MG63 (cell line): ENCODE measurements at regions not wholly inside any gene's neighbourhood (a gene's known extent, or its start where the extent isn't known, plus 50 kb on each side); places are given as distances from the start of the nearest gene placed in this dataset.

Experiments
- DNase-seq: peaks from one replicate; pipeline ENCODE4 v3.0.0-alpha.2; 2020
- H3K27me3 ChIP-seq: fragments of 250-450 bp; sonication (Bioruptor Pico); 2 replicates; pipeline ENCODE4 v1.5.1; 2020; ENCODE audit warnings: mild to moderate bottlenecking, moderate library complexity
- H3K36me3 ChIP-seq: fragments of 250-450 bp; sonication (Bioruptor Pico); 2 replicates; pipeline ENCODE4 v1.5.1; 2020; ENCODE audit warnings: mild to moderate bottlenecking, moderate library complexity
- H3K4me3 ChIP-seq: fragments of 250-450 bp; sonication (Bioruptor Pico); 2 replicates; pipeline ENCODE4 v1.5.1; 2020; ENCODE audit warnings: mild to moderate bottlenecking, moderate library complexity
- H3K9me3 ChIP-seq: fragments of 250-450 bp; sonication (Bioruptor Pico); 2 replicates; pipeline ENCODE4 v1.5.1; 2020; ENCODE audit warnings: mild to moderate bottlenecking, moderate library complexity

DNA sequence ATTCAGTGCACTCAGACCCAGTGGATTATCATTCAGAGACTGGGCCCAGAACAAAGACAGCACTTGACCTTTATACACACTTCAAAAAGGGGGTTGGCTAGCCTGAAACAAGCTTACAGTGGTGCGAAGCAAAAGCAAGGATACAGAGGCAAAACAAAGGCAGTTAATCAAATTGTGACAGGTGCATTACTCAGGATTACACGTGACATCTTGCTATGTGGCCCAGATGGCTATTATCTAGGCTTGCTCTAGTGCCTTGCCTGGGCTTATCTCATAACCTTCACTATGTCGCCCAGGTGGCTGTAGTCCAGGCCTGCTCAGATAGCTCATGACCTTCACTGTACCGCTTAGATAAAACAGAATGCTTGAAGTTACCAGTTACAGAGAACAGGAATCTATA is 1092.1 kb upstream of the PRKX start:
- no peaks in the 10 kb centered on the region for H3K9me3 ChIP-seq
- no peak for DNase-seq
- H3K4me3 ChIP-seq = no peak overlapping the region
- H3K36me3 ChIP-seq = no peaks in the 10 kb centered on the region
- no peaks in the 10 kb centered on the region for H3K27me3 ChIP-seq

DNA sequence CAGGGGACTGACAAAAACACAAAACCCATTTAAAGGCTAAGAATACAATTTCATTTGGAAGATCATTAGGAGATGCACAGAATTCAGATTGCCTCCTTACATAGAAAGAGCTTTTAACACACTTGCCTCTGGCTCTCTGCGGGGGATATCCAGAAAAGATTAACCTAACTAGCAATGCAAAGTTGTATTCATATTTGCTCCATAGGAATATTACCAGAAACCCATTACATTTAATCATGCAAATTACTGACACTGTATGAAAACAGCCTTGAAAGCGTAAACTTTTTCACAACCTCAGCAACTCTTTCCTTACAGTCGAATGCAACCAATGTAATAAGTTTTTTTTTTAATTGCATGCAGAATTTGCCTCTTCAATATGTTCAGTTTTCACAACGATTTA is 1087.3 kb upstream of the PRKX start:
- no peaks in the 10 kb centered on the region for H3K9me3 ChIP-seq
- no peaks in the 10 kb centered on the region for H3K27me3 ChIP-seq
- no peaks in the 10 kb centered on the region for H3K36me3 ChIP-seq
- no peak overlapping the region for H3K4me3 ChIP-seq
- DNase-seq = no peak

DNA sequence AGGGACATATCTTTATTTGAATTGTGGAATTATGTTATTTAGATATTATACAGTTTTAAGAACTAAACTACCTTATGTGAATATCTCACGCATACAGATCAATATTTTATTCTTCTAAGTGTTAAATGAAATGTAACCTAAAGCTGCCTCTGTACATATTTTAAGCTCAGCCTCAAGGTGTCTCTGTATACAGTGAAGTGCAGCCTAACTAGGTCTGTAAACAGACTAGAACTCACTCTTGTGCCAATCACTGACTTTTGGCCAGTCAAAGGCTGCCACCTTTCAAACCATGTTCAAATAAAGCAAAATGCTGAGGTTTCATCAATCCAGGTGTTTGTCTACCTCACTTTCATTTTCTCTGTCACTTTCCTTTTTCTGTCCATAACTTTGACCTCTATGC is 1074.5 kb upstream of the PRKX start:
- DNase-seq = no peak
- no peaks in the 10 kb centered on the region for H3K27me3 ChIP-seq
- no peaks in the 10 kb centered on the region for H3K9me3 ChIP-seq
- no peak overlapping the region for H3K4me3 ChIP-seq
- H3K36me3 ChIP-seq = no peaks in the 10 kb centered on the region

DNA sequence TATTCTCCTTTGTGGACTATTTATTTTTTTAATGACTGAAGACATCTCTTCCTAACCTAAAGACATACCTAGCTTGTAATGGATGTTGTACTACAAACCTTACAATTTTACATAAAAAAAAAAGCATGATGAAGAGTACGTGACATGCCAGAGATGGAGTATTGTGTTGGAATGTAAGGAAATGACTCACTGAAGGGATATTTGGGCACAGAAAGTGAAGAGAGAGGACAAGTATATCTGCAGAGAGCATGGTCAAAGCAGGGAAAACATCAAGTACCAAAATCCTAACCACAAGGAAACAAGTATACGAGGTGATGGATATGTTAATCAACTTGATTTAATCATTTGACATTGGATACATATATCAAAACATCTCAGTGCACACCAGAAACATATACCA is 1051.4 kb upstream of the PRKX start:
- Histone ChIP-seq H3K27me3 (no peaks in the 10 kb centered on the region), H3K36me3 (no peaks in the 10 kb centered on the region), H3K9me3 (no peaks in the 10 kb centered on the region), H3K4me3 (no peak overlapping the region)
- no peak for DNase-seq

DNA sequence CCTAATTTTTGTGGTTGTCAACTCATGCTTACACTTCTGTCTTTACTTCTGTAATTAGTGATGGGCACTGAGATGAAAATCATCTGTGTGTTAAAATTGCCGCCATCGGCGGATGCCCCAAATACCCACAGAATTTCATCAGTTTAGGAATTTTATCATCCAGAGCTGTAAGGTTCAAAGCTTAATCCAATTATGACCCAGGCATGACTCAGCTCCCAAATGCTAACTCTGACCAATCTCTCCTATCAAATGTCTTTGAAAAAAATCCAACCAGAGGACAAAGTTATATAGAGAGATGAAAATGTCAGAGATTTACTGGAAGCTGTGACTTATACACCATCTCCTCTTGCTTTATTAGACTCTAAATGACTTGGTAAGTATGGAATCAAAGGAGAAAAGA is 1048.7 kb upstream of the PRKX start:
- H3K36me3 ChIP-seq = no peaks in the 10 kb centered on the region

DNA sequence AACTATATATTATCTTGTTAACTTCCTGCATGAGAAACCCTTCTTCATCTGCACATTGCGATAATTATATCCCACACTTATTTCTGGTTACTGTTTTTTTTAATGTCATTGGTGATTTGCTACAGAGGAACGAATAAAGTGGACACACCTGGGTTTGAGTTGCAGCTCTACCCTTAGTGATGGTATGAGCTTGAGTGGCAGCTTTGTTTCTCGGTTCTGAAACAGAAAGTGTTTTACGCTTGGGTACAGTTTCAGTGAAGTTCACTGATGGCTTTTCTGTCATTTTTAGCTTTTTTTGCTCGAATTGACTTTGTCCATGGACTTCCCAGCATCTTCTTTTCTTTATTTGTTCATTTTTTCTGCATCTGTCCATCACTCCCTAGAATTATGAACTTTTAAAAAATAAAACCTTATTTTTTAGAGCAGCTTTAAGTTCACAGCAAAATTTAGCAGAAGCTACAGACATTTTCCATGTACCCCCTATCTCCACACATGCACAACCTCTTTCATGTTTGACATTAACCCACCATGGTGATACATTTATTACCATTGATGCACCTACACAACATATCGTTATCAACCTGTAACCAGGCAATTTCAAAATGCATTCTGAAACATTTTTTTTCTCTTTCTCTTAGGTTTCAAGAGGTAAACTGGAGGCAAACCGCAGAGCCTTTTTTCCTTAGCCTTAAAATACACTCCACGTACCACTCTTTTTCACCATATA is 1041.6 kb upstream of the PRKX start:
- DNase-seq = no peak
- H3K9me3 ChIP-seq = no peaks in the 10 kb centered on the region
- no peak overlapping the region for H3K4me3 ChIP-seq
- no peaks in the 10 kb centered on the region for H3K27me3 ChIP-seq
- no peaks in the 10 kb centered on the region for H3K36me3 ChIP-seq

More for the DNA sequence above, 1048.7 kb upstream of the PRKX start:
- H3K9me3 ChIP-seq = no peaks in the 10 kb centered on the region
- H3K27me3 ChIP-seq = no peaks in the 10 kb centered on the region
- H3K4me3 ChIP-seq = no peak overlapping the region
- no peak for DNase-seq

DNA sequence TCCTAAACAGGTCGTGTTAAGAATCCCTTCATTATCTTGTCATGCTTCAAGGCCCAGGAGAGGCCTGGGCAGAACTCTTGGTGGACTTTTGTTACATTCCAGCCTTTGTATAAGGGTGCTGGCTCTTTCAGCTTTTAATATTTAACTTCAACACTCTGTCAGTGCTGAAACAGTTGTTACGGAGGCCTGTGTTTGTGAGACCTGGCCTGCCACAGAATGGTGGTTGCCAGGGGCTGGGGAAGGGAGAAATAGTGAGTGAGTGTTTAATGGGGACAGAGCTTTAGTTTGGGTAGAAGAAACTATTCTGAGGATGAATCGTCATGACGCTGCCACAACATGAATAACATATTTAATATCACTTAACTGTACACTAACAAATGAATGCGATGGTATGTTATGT is 1027.6 kb upstream of the PRKX start:
- Histone ChIP-seq H3K4me3 (no peak overlapping the region), H3K9me3 (no peaks in the 10 kb centered on the region), H3K27me3 (no peaks in the 10 kb centered on the region), H3K36me3 (no peaks in the 10 kb centered on the region)
- DNase-seq = no peak

DNA sequence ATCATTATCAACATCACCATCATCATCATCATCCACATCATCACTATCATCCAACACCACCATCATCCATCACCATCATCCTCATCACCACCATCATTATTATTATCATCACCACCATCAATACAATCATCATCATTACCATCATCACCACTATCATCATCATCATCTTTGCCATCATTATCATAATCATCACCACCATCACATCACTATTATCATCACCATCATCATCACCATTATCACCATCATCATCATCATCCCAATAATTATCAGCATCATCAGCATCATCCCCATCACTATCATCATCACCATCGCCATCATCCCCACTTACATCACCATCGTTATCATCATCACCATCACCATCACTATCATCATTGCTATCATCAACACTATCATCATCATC is 1021.9 kb upstream of the PRKX start:
- no peak overlapping the region for H3K4me3 ChIP-seq
- H3K27me3 ChIP-seq = no peaks in the 10 kb centered on the region

DNA sequence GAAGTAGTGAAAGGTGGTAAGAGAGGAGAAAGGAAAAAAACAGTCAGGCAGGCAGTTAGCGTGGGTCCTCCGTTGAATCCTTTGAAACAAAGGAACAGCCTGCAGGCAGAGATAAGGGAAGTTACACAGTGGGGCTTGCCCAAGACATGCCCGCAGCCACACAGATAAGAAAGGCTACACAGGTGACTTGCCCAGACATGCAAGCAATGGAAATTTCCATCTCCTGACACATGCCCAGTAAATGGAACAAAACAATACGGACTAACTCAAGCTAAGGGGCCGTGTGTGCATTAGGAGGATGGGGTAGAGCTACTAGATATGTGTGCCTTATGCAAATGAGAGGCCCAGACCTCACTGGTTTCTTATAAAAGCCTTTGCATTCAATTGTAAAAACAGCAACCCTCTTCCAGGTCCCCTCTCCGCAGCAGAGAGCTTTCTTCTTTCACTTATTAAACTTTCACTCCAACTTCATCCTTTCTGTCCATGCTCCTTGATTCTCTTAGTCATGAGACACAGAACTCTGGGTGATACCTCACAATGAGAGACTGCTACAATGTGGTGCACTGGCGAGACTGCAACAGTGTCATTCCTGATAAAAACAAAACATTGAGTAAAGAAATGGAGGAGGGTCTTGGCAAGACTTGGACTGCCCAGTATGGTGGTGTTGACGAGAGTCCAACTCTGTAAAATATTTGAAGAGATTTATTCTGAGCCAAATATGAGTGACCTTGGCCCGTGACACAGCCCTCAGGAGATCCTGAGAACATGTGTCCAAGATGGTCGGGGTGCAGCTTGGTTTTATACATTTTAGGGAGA is 997.4 kb upstream of the PRKX start:
- DNase-seq = no peak
- Histone ChIP-seq H3K36me3 (no peaks in the 10 kb centered on the region), H3K9me3 (no peaks in the 10 kb centered on the region), H3K27me3 (no peaks in the 10 kb centered on the region), H3K4me3 (no peak overlapping the region)

More for the DNA sequence above, 1021.9 kb upstream of the PRKX start:
- DNase-seq = no peak
- H3K36me3 ChIP-seq = no peaks in the 10 kb centered on the region
- no peaks in the 10 kb centered on the region for H3K9me3 ChIP-seq

DNA sequence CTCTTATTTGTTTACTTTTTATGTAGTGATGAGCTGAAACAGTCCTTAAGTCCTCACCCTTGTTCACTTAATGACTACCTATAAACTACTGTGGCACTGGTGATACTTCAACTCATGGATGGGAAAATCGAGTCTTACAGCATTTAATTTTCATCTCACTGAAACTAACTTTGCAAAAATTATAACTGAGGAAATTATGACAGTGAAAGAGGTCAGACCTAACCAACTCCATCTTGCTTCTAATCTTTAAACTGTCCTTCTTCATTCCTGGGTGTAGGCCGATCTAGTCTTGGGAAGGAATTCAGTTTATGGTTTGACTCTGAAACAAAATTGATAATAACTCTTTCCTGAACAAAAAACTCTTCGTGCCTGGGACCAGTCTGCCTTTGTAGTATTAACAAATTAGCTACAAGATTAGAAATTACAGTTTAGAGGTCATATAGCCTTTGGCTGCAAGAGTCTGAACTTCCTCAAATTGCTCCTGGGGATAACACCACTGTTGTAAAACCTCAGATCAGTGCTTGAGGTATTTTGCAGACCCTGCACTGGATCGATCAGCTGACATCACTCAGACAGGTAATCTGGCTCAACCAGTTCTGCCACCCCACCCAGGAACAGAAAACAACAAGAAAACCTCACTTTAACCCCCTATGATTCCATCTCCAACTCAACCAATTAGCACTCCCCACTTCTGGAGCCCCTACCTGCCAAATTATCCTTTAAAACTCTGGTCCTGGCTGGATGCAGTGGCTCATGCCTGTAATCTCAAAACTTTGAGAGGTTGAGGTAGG is 995.7 kb upstream of the PRKX start:
- H3K27me3 ChIP-seq = no peaks in the 10 kb centered on the region
- H3K9me3 ChIP-seq = no peaks in the 10 kb centered on the region
- H3K4me3 ChIP-seq = no peak overlapping the region
- H3K36me3 ChIP-seq = no peaks in the 10 kb centered on the region
- no peak for DNase-seq

DNA sequence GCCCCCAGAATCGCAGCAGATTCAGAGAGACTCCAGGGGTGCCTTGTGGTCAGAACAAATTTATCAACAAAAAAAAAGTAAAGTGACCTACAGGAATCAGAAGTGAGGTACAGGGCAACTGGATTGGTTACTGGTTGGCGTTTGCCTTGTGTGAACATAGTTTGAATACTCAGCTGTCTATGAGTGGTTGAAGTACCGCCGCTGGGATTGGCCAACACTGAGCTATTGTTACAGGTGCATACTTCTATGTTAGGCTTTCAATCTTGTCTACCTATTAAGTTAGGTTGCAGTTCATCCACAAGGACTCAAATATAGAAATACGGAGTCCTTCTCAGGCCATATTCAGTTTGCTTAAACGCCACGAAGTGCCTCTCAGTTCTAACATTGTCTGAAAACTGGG is 993.5 kb upstream of the PRKX start:
- no peak overlapping the region for H3K4me3 ChIP-seq
- DNase-seq = no peak
- H3K9me3 ChIP-seq = no peaks in the 10 kb centered on the region
- no peaks in the 10 kb centered on the region for H3K36me3 ChIP-seq
- H3K27me3 ChIP-seq = no peaks in the 10 kb centered on the region

DNA sequence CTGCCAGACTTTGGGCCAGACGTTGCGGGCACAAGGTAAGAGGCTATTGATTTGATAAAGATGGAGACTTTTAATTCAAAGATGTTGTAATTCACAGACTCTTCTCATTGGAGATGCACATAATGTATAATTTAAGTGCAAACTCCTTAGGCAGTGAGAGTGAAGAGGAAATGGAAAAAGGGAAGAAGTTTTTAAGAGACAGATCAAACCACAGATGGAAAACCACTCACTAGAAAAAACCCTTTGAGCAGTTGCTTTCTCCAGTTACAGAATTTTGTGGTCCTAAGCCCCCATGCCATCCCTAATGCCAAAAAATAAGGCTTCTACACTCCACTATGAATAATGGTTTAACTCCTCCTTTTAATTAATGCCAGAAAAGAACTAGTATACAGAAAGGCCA is 977.1 kb upstream of the PRKX start:
- Histone ChIP-seq H3K27me3 (no peaks in the 10 kb centered on the region), H3K4me3 (no peak overlapping the region), H3K9me3 (no peaks in the 10 kb centered on the region), H3K36me3 (no peaks in the 10 kb centered on the region)
- DNase-seq = no peak

DNA sequence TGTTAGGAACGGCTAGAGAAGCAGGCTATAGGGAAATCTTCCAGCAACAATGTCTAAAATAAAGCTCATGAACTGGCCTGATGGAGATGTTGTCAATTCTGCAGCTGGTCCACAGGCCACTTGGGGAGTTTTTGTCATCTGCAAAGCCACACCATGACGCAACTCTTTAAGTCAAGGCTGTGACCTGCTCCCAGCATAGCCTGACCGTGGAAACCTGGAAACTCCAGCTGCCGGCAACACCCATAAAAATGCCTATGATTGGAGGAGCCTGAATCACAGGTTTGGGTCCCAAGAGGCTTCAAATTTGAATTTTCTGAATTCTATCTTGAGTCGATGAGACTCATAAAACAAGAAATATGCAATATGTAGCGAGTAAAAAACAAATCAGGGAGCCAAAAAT is 969.2 kb upstream of the PRKX start:
- Histone ChIP-seq H3K9me3 (no peaks in the 10 kb centered on the region), H3K27me3 (no peaks in the 10 kb centered on the region), H3K36me3 (no peaks in the 10 kb centered on the region), H3K4me3 (no peak overlapping the region)
- DNase-seq = no peak

DNA sequence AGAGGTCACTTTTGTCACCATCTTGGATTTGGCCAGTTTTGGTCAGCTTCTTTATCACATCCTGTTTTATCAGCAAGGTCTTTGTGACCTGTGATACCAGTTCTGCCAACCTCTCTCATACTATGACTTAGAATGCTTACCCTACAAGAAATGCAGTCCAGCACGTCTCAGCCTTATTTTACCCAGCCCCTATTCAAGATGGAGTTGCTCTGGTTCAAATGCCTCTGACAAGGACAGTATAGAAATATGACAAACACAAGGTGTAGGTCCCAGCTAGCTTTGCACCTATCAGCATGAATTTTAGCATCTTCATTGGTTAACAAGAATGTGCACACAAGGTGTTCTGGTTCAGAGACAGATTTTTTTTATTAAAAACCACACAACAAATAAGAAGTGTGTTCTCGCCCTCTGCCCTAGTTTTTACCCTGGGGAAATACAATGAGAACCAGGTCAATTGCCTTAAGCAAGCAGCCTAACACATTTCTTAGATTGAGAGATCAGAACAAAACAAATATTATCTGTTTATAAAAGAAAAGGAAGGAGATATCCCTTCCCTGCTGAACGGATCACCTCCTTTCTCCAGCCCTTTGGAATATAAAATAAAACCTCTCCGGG is 962.3 kb upstream of the PRKX start:
- Histone ChIP-seq H3K36me3 (no peaks in the 10 kb centered on the region), H3K4me3 (no peak overlapping the region), H3K9me3 (no peaks in the 10 kb centered on the region), H3K27me3 (no peaks in the 10 kb centered on the region)
- DNase-seq = no peak

DNA sequence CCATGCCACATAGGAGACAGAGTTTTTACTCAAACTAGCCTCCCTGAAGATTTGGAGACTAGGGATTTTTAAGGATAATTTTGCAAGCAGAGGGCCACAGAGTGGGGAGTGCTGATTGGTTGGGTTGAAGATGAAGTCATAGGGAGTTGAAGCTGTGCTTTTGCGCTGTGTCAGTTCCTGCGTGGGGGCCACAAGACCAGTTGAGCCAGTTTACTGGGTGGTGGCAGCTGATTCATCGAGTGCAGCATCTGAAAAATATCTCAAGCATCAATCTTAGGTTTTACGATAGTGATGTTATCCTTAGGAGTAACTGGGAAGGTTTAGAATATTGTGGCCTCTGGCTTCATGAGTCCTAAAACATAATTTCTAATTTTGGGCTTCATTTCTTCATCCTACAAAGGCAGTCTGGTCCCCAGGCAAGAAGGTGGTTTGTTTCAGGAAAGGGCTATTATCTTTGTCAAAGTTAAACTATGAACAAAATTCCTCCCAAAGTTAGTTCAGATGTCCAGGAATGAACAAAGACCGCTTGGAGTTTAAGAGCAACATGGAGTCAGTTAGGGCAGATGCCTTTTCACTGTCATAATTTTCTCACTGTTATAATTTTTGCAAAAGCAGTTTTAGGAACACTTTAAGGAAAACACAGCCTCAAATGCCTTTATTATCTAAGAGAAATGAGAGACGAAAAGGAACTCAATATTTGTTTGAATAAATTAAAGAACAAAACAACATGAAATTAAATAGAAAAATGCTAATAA is 960.8 kb upstream of the PRKX start:
- no peaks in the 10 kb centered on the region for H3K9me3 ChIP-seq
- H3K4me3 ChIP-seq = no peak overlapping the region
- H3K27me3 ChIP-seq = no peaks in the 10 kb centered on the region
- no peak for DNase-seq
- H3K36me3 ChIP-seq = no peaks in the 10 kb centered on the region

DNA sequence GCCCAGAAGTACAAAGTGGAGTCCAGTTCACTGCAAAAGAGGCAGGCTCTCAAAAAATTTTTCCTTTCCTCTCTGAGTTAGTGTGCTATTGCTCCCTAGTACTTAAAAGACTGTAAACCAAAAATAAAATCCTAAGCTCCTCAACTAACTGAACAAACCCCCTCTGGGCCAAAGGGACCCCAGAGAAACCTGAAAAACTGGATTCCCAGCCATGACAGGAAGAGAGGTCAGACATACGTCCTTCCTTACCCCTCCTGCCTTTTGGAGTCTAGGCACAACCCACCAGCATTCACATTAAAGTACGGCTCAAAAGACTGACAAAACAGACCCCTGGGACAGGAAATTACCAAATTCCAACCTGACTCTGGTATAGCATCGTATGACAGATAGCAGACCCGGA is 957.9 kb upstream of the PRKX start:
- Histone ChIP-seq H3K27me3 (no peaks in the 10 kb centered on the region), H3K9me3 (no peaks in the 10 kb centered on the region), H3K4me3 (no peak overlapping the region), H3K36me3 (no peaks in the 10 kb centered on the region)
- DNase-seq = no peak
